ENCODE measurements at regions not wholly inside any gene's neighbourhood (a gene's known extent, or its start where the extent isn't known, plus 50 kb on each side); places are given as distances from the start of the nearest gene placed in this dataset.
"Not testable (repeated sequence)": the region's sequence is repeated elsewhere in the genome, so short reads cannot be mapped to it uniquely, and the experiment has no call there.

GRCh38 chr9:26133537-26133936, 455.3 kb upstream of the TUSC1 start:
- no peak for TF ChIP-seq CTCF (IDR thresholded peaks at IDR 0.05; ENCODE audit: borderline replicate concordance, insufficient read depth, low read depth, low read length)
- H3K4me3 ChIP-seq (ENCODE audit: low read depth, low read length): no peak overlapping the region

- TF ChIP-seq CTCF (IDR thresholded peaks at IDR 0.05; ENCODE audit: borderline replicate concordance, insufficient read depth, low read depth, low read length): no peak
These were observed 454.6 kb upstream of the TUSC1 start for GRCh38 chr9:26132746-26133312.

GRCh38 chr9:26131886-26132285, 453.6 kb upstream of the TUSC1 start:
- no peak overlapping the region for H3K4me3 ChIP-seq (ENCODE audit: low read depth, low read length)
- no peak for TF ChIP-seq CTCF (IDR thresholded peaks at IDR 0.05; ENCODE audit: borderline replicate concordance, insufficient read depth, low read depth, low read length)

More at GRCh38 chr9:26132746-26133312, 454.6 kb upstream of the TUSC1 start:
- H3K4me3 ChIP-seq (ENCODE audit: low read depth, low read length): no peak overlapping the region

- no peak overlapping the region for H3K4me3 ChIP-seq (ENCODE audit: low read depth, low read length)
- TF ChIP-seq CTCF (IDR thresholded peaks at IDR 0.05; ENCODE audit: borderline replicate concordance, insufficient read depth, low read depth, low read length): no peak
These were observed 451.0 kb upstream of the TUSC1 start for GRCh38 chr9:26129217-26129616.

GRCh38 chr9:26125693-26126092, 447.4 kb upstream of the TUSC1 start:
- no peak for TF ChIP-seq CTCF (IDR thresholded peaks at IDR 0.05; ENCODE audit: borderline replicate concordance, insufficient read depth, low read depth, low read length)
- H3K4me3 ChIP-seq (ENCODE audit: low read depth, low read length): no peak overlapping the region

GRCh38 chr9:26116085-26116484, 437.8 kb upstream of the TUSC1 start:
- H3K4me3 ChIP-seq (ENCODE audit: low read depth, low read length): not testable (repeated sequence)

- H3K4me3 ChIP-seq (ENCODE audit: low read depth, low read length): no peak overlapping the region
- no peak for TF ChIP-seq CTCF (IDR thresholded peaks at IDR 0.05; ENCODE audit: borderline replicate concordance, insufficient read depth, low read depth, low read length)
These were observed 434.5 kb upstream of the TUSC1 start for GRCh38 chr9:26112724-26113123.

GRCh38 chr9:26086396-26086795, 408.2 kb upstream of the TUSC1 start:
- no peak overlapping the region for H3K4me3 ChIP-seq (ENCODE audit: low read depth, low read length)
- TF ChIP-seq CTCF (IDR thresholded peaks at IDR 0.05; ENCODE audit: borderline replicate concordance, insufficient read depth, low read depth, low read length): no peak

All from GM12875 (cell line).